OCI-LY7 (cell line): ENCODE measurements at regions not wholly inside any gene's neighbourhood (a gene's known extent, or its start where the extent isn't known, plus 50 kb on each side); places are given as distances from the start of the nearest gene placed in this dataset.

ENCODE experiments used
- BruUV-seq: library from RNA; stranded (reverse); fragments of 400-500 nt; replicated peaks from 2 replicates; lab custom pipeline; 2021; lab: Mats Ljungman, UMichigan
- CTCF ChIA-PET: fragments of 300-600 bp; sonication (Branson Sonifier 250); formaldehyde crosslinking; loops from one replicate; lab custom pipeline; 2022; ENCODE audit warnings: antibody characterized with exemption; ENCODE audit not compliant: unreplicated experiment; lab: Charles Lee
- POLR2A ChIA-PET: fragments of 300-600 bp; sonication (Branson Sonifier 250); formaldehyde crosslinking; loops from one replicate; lab custom pipeline; 2022; ENCODE audit warnings: antibody characterized with exemption; lab: Charles Lee
- DNase-seq: peaks from one replicate; pipeline ENCODE4 v3.0.0-alpha.2; 2015; ENCODE audit warnings: low spot score
- H2AFZ ChIP-seq: fragments of 200-600 bp; sonication (generic), shearing (Covaris generic); 2 replicates; pipeline ENCODE4 v1.6.1; 2014; ENCODE audit warnings: mild to moderate bottlenecking, antibody characterized with exemption, low read length, moderate library complexity
- H3K27ac ChIP-seq: fragments of 200-600 bp; sonication (generic); 2 replicates; pipeline ENCODE4 v1.5.1; 2014; ENCODE audit warnings: mixed run types, low read depth, mild to moderate bottlenecking, moderate library complexity, low read length, inconsistent platforms; ENCODE audit not compliant: poor library complexity, severe bottlenecking
- H3K36me3 ChIP-seq: fragments of 200-600 bp; sonication (generic); 2 replicates; pipeline ENCODE4 v1.6.1; 2014; ENCODE audit warnings: mild to moderate bottlenecking, antibody characterized with exemption, low read length, moderate library complexity, mixed read lengths; ENCODE audit not compliant: insufficient read depth
- H3K4me1 ChIP-seq: fragments of 200-600 bp; sonication (generic); 2 replicates; pipeline ENCODE4 v1.5.1; 2014; ENCODE audit warnings: mild to moderate bottlenecking, low read length; ENCODE audit not compliant: insufficient read depth, poor library complexity, severe bottlenecking
- H3K4me2 ChIP-seq: fragments of 200-600 bp; sonication (generic); 2 replicates; pipeline ENCODE4 v1.6.1; 2014; ENCODE audit warnings: mild to moderate bottlenecking, low read length
- H3K4me3 ChIP-seq: fragments of 200-600 bp; sonication (generic); 2 replicates; pipeline ENCODE4 v1.5.1; 2014; ENCODE audit warnings: mild to moderate bottlenecking, low read depth, low read length; ENCODE audit not compliant: poor library complexity, severe bottlenecking
- H3K79me2 ChIP-seq: fragments of 200-600 bp; sonication (generic); 2 replicates; pipeline ENCODE4 v1.6.1; 2016; ENCODE audit warnings: low read depth, mild to moderate bottlenecking, low read length, moderate library complexity, mixed read lengths; ENCODE audit not compliant: insufficient read depth
- H3K9me2 ChIP-seq: fragments of 200-600 bp; sonication (generic); 2 replicates; pipeline ENCODE4 v1.6.1; 2016; ENCODE audit warnings: mild to moderate bottlenecking, low read length, mixed read lengths; ENCODE audit not compliant: insufficient read depth
- H3K9me3 ChIP-seq: fragments of 200-600 bp; sonication (generic); 2 replicates; pipeline ENCODE4 v1.6.1; 2014; ENCODE audit warnings: mild to moderate bottlenecking, mixed run types, low read length, mixed read lengths
- H4K20me1 ChIP-seq: fragments of 200-600 bp; sonication (generic); 2 replicates; pipeline ENCODE4 v1.6.1; 2014; ENCODE audit warnings: mild to moderate bottlenecking, antibody characterized with exemption, low read length, moderate library complexity, mixed read lengths; ENCODE audit not compliant: insufficient read depth
- EZH2phosphoT487 ChIP-seq: fragments of 200-600 bp; sonication (generic); IDR thresholded peaks from 2 replicates; pipeline ENCODE4 v1.6.1; 2018; ENCODE audit warnings: low read depth, borderline replicate concordance, mild to moderate bottlenecking, mixed run types, antibody characterized with exemption, low read length, moderate library complexity, mixed read lengths
- intact Hi-C: fragments of 100-400 bp; cut with micrococcal nuclease; formaldehyde crosslinking; loops from one replicate; pipeline ENCODE4 v1.10.0; 2022; ENCODE audit not compliant: unreplicated experiment
- TF ChIP-seq, protein P1 (sequence below): fragments of 200-600 bp; sonication (generic); conservative IDR thresholded peaks from 2 replicates; pipeline ENCODE4 v1.5.1; 2014; ENCODE audit warnings: mild to moderate bottlenecking, antibody characterized with exemption, low read length, moderate library complexity, mixed read lengths

DNA sequence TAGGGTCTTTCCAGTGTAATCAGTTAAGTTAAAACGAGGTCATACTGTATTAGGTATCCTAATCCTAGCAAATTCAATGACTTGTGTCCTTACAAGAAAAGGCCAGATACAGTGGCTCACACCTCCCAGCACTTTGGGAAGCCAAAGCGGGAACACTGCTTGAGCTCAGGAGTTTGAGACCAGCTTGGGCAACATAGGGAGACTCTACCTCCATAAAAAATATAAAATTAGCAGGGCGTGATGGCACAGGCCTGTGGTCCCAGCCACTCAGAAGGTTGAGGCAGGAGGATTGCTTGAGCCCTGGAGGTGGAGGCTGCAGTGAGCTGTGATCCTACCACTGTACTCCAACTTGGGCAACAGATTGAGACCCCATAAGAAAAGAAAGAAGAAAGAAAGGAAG is 61.1 kb downstream of the CXCL12 start:
- no peak overlapping the region for H3K27ac ChIP-seq
- H3K4me3 ChIP-seq = no peak overlapping the region
- H3K4me1 ChIP-seq = no peaks in the 10 kb centered on the region
- no peak for TF ChIP-seq EZH2phosphoT487
- TF ChIP-seq, protein P1, sequence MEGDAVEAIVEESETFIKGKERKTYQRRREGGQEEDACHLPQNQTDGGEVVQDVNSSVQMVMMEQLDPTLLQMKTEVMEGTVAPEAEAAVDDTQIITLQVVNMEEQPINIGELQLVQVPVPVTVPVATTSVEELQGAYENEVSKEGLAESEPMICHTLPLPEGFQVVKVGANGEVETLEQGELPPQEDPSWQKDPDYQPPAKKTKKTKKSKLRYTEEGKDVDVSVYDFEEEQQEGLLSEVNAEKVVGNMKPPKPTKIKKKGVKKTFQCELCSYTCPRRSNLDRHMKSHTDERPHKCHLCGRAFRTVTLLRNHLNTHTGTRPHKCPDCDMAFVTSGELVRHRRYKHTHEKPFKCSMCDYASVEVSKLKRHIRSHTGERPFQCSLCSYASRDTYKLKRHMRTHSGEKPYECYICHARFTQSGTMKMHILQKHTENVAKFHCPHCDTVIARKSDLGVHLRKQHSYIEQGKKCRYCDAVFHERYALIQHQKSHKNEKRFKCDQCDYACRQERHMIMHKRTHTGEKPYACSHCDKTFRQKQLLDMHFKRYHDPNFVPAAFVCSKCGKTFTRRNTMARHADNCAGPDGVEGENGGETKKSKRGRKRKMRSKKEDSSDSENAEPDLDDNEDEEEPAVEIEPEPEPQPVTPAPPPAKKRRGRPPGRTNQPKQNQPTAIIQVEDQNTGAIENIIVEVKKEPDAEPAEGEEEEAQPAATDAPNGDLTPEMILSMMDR = no peak
- no peaks in the 10 kb centered on the region for H3K36me3 ChIP-seq
- BruUV-seq = no TSS peak
- POLR2A ChIA-PET = no interaction called here
- DNase-seq = no peak
- CTCF ChIA-PET = no interaction called here
- H2AFZ ChIP-seq = no peak overlapping the region
- intact Hi-C loops = no loop called here
- H3K9me3 ChIP-seq = no peaks in the 10 kb centered on the region
- no peaks in the 10 kb centered on the region for H3K79me2 ChIP-seq
- no peak overlapping the region for H3K4me2 ChIP-seq
- no peaks in the 10 kb centered on the region for H3K9me2 ChIP-seq
- H4K20me1 ChIP-seq = no peaks in the 10 kb centered on the region

DNA sequence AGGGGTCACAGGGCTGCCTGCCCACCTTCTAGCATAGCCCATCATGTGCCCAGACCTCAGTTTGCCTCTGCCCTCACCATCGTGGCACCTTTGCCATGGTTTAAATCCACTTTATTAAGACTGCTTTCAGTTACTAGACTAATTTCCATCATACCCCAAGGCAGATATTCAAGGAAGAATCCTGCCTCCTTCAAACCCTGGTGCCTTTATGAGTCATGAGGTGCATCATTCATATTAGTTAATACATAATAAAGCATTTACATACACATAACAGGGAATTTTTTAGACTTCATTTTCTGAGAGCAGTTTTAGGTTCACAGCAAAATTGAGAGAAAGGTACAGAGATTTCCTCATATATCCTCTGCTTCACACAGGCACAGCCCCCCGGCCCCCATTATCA is 62.8 kb downstream of the CXCL12 start:
- Histone ChIP-seq H3K4me1 (no peaks in the 10 kb centered on the region), H3K9me3 (no peaks in the 10 kb centered on the region), H3K9me2 (no peaks in the 10 kb centered on the region), H3K36me3 (no peaks in the 10 kb centered on the region), H4K20me1 (no peaks in the 10 kb centered on the region), H2AFZ (no peak overlapping the region), H3K79me2 (no peaks in the 10 kb centered on the region), H3K4me3 (no peak overlapping the region), H3K4me2 (no peak overlapping the region), H3K27ac (no peak overlapping the region)
- no TSS peak for BruUV-seq
- ChIA-PET POLR2A (no interaction called here), CTCF (no interaction called here)
- DNase-seq = no peak
- TF ChIP-seq, protein P1 = no peak
- no peak for TF ChIP-seq EZH2phosphoT487
- intact Hi-C loops = no loop called here

- no peak for TF ChIP-seq EZH2phosphoT487
- TF ChIP-seq, protein P1 = no peak
- no peak overlapping the region for H2AFZ ChIP-seq
- DNase-seq = no peak
- H3K36me3 ChIP-seq = no peaks in the 10 kb centered on the region
- H3K27ac ChIP-seq = no peak overlapping the region
- H3K4me3 ChIP-seq = no peak overlapping the region
- H3K4me2 ChIP-seq = no peak overlapping the region
- H3K79me2 ChIP-seq = no peaks in the 10 kb centered on the region
- BruUV-seq = no TSS peak
- H3K9me2 ChIP-seq = no peaks in the 10 kb centered on the region
- intact Hi-C loops = no loop called here
- H3K9me3 ChIP-seq = no peaks in the 10 kb centered on the region
- ChIA-PET POLR2A (no interaction called here), CTCF (no interaction called here)
- no peaks in the 10 kb centered on the region for H4K20me1 ChIP-seq
- no peaks in the 10 kb centered on the region for H3K4me1 ChIP-seq
Observed at GRCh38 chr10:44320756-44321155, 64.1 kb downstream of the CXCL12 start.
